Bronchial epithelial cell (primary cell): ENCODE measurements at regions not wholly inside any gene's neighbourhood (a gene's known extent, or its start where the extent isn't known, plus 50 kb on each side); places are given as distances from the start of the nearest gene placed in this dataset.
"Not testable (repeated sequence)": the region's sequence is repeated elsewhere in the genome, so short reads cannot be mapped to it uniquely, and the experiment has no call there.

ENCODE experiments used
- DNase-seq: peaks from one replicate; pipeline ENCODE4 v3.0.0-alpha.2; 2010; ENCODE audit warnings: low read depth
- FAIRE-seq: peaks from 2 replicates; lab custom pipeline; 2011; peaks lifted over from hg19 to GRCh38; lab: Jason Lieb, UNC
- H3K27me3 ChIP-seq: 2 replicates; pipeline ENCODE4 v1.5.1; 2011; ENCODE audit warnings: low read length; ENCODE audit not compliant: control insufficient read depth, insufficient read depth
- H3K36me3 ChIP-seq: 2 replicates; pipeline ENCODE4 v1.5.1; 2011; ENCODE audit warnings: low read length; ENCODE audit not compliant: control insufficient read depth, insufficient read depth
- H3K4me3 ChIP-seq: 2 replicates; pipeline ENCODE4 v1.5.1; 2011; ENCODE audit warnings: mild to moderate bottlenecking, low read depth, low read length, control low read depth
- TF ChIP-seq, protein P1 (sequence below): IDR thresholded peaks from 2 replicates; pipeline ENCODE4 v1.5.1; 2011; ENCODE audit warnings: mild to moderate bottlenecking, moderate library complexity, low read length, control low read depth, inconsistent platforms; ENCODE audit not compliant: insufficient read depth, severe bottlenecking

DNA sequence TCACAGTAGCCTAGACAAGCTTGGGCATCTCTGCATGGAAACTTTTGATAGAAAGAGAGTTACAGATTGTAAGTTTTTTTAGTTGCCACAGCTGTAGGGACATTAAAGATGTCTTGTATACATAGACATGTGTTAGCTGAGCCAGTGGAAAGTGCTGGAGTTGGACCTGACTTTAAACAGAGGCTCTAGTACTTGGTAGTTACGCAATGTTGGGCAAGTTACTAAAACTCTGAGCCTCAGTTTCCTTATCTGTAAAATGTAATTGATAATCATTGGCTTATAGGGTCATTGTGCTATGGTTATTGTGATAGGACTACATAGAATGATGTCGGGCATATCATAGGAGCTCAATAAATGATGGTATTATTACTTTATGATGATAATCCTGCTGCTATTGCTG, 225.8 kb upstream of the CPHXL start:
- DNase-seq, result no peak
- Histone ChIP-seq H3K27me3 (no peaks in the 10 kb centered on the region), H3K4me3 (no peak overlapping the region), H3K36me3 (no peaks in the 10 kb centered on the region)
- FAIRE-seq, result no peak
- TF ChIP-seq, protein P1, sequence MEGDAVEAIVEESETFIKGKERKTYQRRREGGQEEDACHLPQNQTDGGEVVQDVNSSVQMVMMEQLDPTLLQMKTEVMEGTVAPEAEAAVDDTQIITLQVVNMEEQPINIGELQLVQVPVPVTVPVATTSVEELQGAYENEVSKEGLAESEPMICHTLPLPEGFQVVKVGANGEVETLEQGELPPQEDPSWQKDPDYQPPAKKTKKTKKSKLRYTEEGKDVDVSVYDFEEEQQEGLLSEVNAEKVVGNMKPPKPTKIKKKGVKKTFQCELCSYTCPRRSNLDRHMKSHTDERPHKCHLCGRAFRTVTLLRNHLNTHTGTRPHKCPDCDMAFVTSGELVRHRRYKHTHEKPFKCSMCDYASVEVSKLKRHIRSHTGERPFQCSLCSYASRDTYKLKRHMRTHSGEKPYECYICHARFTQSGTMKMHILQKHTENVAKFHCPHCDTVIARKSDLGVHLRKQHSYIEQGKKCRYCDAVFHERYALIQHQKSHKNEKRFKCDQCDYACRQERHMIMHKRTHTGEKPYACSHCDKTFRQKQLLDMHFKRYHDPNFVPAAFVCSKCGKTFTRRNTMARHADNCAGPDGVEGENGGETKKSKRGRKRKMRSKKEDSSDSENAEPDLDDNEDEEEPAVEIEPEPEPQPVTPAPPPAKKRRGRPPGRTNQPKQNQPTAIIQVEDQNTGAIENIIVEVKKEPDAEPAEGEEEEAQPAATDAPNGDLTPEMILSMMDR, result no peak

DNA sequence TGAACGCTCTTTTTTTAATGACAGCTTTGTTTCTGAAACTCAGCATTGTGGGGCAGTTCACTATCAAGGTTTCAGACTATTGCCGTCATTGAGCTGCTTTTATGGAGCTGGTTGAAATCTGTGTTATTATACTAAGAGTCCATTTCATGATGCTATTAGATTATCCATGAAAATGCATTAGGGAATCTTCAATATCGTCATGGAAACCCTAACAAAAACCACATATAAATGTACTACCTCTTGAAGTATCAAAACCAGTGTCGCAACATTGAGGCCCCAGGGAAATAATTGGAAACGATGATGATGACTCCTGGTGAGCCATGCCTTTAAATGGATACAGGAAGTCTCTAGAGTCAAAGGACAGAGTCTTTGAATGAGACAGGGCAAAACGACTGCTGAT, 231.6 kb upstream of the CPHXL start:
- FAIRE-seq, result no peak
- Histone ChIP-seq H3K36me3 (no peaks in the 10 kb centered on the region), H3K27me3 (no peaks in the 10 kb centered on the region), H3K4me3 (no peak overlapping the region)
- no peak for DNase-seq
- TF ChIP-seq, protein P1, result no peak

DNA sequence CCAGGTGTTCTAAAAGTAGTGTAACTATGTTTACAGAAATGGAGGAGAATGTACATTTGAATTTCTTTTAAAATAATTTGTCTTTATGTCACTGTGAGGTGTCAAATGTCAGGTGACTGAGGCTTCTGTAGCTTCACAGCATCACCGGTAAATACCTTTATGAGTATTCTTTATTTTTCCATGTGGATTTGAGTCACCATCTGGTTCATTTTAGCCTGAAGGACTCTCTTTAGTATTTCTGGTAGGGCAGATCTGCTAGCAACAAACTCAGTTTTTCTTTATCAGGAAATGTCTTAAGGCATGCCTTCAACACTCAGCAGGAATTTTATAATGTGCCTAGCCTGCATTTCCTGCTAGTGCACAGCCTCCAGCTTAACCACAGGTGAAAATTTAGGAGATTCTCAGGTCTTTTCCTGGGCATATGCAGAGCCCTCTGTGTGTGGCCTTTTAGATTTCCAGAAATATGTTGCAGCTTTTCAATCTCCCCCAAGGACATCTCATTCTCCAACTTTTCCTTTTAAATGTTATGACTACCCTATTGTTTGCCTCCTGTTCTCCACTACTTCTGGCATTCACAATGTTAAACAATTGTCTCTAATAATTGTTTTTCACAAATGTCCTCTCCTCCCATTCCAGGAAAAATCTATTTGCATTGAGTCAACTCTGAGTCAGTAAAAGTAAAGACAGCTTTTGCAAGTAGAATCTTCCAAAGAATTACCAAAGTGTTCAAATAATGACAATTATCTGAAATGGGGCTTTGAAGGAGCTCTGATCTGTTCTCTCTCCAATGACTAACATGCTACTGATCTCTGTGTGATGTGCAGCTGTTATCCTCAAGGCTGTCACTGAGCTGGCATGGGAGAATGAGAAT, 239.4 kb upstream of the CPHXL start:
- TF ChIP-seq, protein P1, result no peak
- Histone ChIP-seq H3K4me3 (no peak overlapping the region), H3K36me3 (no peaks in the 10 kb centered on the region), H3K27me3 (no peaks in the 10 kb centered on the region)
- FAIRE-seq (no peak), DNase-seq (peak; percentile 37)

DNA sequence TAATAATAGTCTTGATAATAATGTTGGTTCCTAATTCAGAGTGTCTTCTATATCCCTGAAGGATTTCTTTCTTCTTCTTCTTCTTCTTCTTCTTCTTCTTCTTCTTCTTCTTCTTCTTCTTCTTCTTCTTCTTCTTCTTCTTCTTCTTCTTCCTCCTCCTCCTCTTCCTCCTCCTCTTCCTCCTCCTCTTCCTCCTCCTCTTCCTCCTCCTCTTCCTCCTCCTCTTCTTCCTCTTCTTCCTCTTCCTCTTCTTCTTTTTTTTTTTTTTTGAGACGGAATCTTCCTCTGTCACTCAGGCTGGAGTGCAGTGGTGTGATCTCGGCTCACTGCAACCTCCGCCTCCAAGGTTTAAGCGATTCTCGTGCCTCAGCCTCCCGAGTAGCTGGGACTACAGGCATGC, 242.8 kb upstream of the CPHXL start:
- not testable (repeated sequence) for DNase-seq, H3K4me3 ChIP-seq, FAIRE-seq, H3K36me3 ChIP-seq, H3K27me3 ChIP-seq

DNA sequence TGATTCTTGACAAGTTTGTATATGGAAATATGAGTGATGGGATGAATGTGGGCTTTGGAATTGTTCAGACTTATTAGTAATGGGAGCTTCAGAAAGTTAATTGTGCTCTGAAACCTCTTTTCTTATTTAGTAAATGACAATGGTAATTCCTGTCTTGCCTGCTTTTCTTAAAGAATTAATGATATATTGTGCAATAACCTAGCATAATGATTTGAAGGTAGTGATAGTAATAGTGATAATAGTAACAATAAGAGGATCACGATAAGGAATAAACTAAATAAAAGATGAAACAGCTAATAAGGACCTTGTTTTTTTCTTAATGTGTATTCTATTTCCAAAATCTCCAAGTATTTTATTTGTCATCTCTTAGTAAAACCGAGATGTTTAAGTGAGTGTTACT, 245.0 kb upstream of the CPHXL start:
- no peaks in the 10 kb centered on the region for H3K36me3 ChIP-seq
- FAIRE-seq (no peak), DNase-seq (no peak)
- H3K4me3 ChIP-seq, result no peak overlapping the region
- no peaks in the 10 kb centered on the region for H3K27me3 ChIP-seq
- TF ChIP-seq, protein P1, result no peak

DNA sequence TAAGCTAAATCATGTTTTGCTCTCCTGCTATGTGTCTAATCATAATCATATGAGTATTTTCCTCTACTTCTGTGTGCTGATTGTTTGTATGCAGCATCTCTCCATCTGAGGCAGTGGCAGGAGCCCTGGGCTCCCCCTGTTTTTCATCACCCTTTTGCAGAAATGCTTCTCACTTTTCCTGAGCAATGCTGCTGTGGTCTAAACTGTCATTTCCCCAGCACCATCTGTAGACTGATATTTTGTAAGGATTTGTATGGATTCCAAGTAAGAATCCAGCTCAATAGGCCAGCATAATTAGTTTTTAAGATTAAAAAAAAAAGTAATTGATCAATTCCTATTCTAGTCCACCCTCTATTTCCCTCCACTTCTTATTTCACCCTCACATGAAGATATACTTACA, 257.0 kb upstream of the CPHXL start:
- no peak for DNase-seq
- Histone ChIP-seq H3K36me3 (no peaks in the 10 kb centered on the region), H3K4me3 (no peak overlapping the region), H3K27me3 (no peaks in the 10 kb centered on the region)
- no peak for FAIRE-seq
- TF ChIP-seq, protein P1, result no peak
